ENCODE measurements at regions not wholly inside any gene's neighbourhood (a gene's known extent, or its start where the extent isn't known, plus 50 kb on each side); places are given as distances from the start of the nearest gene placed in this dataset.

DNA sequence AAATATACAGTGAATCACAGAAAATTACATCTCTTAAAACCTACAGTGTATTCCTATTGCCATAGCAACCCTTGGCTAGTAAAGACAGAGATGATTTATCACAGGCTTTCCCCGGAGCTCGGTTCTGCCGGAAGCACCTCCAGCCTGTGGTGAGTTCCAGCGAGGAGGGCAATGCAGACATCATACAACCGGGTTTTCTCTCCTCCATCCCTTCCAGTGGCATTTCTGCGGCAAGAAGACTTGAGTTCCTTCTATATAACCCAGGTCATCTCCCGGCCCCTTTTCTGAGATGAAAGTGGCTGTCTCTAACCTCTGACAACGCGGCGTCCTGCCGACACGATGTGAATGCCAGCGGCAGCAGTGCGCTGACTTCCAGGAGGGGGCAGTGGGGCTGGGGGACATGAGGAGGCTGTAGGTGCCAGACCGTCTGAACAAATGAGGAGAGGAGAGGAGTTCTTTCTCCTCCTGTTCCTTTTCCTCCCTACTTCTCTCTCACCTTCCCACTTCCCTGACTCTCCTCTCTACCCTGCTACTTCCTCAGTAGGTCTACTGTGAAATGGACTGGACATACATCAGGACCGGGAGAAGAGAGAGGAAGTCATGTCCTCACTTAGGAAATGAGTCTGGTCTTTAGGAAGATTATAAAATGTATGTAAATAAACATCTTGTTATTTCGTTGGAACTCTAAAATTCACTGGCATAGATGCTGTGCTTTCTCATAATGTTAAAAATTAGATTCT, 68.6 kb upstream of the MAX start (continued):
- no peak for TF ChIP-seq NPAS2 (CRISPR knock-in tag; IDR thresholded peaks at IDR 0.05; ENCODE audit: borderline replicate concordance)
- no peak for TF ChIP-seq HOXA9 (CRISPR knock-in tag; IDR thresholded peaks at IDR 0.05; ENCODE audit: borderline replicate concordance)
- no peak for TF ChIP-seq SALL1 (CRISPR knock-in tag; IDR thresholded peaks at IDR 0.05)
- TF ChIP-seq, protein P1, sequence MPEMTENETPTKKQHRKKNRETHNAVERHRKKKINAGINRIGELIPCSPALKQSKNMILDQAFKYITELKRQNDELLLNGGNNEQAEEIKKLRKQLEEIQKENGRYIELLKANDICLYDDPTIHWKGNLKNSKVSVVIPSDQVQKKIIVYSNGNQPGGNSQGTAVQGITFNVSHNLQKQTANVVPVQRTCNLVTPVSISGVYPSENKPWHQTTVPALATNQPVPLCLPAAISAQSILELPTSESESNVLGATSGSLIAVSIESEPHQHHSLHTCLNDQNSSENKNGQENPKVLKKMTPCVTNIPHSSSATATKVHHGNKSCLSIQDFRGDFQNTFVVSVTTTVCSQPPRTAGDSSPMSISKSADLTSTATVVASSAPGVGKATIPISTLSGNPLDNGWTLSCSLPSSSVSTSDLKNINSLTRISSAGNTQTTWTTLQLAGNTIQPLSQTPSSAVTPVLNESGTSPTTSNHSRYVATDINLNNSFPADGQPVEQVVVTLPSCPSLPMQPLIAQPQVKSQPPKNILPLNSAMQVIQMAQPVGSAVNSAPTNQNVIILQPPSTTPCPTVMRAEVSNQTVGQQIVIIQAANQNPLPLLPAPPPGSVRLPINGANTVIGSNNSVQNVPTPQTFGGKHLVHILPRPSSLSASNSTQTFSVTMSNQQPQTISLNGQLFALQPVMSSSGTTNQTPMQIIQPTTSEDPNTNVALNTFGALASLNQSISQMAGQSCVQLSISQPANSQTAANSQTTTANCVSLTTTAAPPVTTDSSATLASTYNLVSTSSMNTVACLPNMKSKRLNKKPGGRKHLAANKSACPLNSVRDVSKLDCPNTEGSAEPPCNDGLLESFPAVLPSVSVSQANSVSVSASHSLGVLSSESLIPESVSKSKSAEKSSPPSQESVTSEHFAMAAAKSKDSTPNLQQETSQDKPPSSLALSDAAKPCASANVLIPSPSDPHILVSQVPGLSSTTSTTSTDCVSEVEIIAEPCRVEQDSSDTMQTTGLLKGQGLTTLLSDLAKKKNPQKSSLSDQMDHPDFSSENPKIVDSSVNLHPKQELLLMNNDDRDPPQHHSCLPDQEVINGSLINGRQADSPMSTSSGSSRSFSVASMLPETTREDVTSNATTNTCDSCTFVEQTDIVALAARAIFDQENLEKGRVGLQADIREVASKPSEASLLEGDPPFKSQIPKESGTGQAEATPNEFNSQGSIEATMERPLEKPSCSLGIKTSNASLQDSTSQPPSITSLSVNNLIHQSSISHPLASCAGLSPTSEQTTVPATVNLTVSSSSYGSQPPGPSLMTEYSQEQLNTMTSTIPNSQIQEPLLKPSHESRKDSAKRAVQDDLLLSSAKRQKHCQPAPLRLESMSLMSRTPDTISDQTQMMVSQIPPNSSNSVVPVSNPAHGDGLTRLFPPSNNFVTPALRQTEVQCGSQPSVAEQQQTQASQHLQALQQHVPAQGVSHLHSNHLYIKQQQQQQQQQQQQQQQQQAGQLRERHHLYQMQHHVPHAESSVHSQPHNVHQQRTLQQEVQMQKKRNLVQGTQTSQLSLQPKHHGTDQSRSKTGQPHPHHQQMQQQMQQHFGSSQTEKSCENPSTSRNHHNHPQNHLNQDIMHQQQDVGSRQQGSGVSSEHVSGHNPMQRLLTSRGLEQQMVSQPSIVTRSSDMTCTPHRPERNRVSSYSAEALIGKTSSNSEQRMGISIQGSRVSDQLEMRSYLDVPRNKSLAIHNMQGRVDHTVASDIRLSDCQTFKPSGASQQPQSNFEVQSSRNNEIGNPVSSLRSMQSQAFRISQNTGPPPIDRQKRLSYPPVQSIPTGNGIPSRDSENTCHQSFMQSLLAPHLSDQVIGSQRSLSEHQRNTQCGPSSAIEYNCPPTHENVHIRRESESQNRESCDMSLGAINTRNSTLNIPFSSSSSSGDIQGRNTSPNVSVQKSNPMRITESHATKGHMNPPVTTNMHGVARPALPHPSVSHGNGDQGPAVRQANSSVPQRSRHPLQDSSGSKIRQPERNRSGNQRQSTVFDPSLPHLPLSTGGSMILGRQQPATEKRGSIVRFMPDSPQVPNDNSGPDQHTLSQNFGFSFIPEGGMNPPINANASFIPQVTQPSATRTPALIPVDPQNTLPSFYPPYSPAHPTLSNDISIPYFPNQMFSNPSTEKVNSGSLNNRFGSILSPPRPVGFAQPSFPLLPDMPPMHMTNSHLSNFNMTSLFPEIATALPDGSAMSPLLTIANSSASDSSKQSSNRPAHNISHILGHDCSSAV (CRISPR knock-in tag; IDR thresholded peaks at IDR 0.05; ENCODE audit: borderline replicate concordance): no peak
- no peak for TF ChIP-seq CSRNP2 (CRISPR knock-in tag; conservative IDR thresholded peaks at IDR 0.05; ENCODE audit: low read depth)
- no peak for TF ChIP-seq NR3C1 (CRISPR knock-in tag; IDR thresholded peaks at IDR 0.05)
- no peak for TF ChIP-seq ZBTB34 (CRISPR knock-in tag; IDR thresholded peaks at IDR 0.05)
- TF ChIP-seq IRX3 (CRISPR knock-in tag; IDR thresholded peaks at IDR 0.05; ENCODE audit: borderline replicate concordance, low read depth): no peak
- no peak for TF ChIP-seq GATAD2A (CRISPR knock-in tag; IDR thresholded peaks at IDR 0.05)
- peak; percentile 52 for TF ChIP-seq STAG1 (CRISPR knock-in tag; IDR thresholded peaks at IDR 0.05)
- TF ChIP-seq, protein P2, sequence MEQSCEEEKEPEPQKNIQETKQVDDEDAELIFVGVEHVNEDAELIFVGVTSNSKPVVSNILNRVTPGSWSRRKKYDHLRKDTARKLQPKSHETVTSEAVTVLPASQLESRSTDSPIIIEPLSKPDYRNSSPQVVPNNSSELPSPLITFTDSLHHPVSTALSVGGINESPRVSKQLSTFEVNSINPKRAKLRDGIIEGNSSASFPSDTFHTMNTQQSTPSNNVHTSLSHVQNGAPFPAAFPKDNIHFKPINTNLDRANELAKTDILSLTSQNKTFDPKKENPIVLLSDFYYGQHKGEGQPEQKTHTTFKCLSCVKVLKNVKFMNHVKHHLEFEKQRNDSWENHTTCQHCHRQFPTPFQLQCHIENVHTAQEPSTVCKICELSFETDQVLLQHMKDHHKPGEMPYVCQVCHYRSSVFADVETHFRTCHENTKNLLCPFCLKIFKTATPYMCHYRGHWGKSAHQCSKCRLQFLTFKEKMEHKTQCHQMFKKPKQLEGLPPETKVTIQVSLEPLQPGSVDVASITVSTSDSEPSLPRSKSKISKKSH (CRISPR knock-in tag; IDR thresholded peaks at IDR 0.05; ENCODE audit: borderline replicate concordance): no peak
